Panc1 (cell line): ENCODE measurements at regions not wholly inside any gene's neighbourhood (a gene's known extent, or its start where the extent isn't known, plus 50 kb on each side); places are given as distances from the start of the nearest gene placed in this dataset.

Experiments
- TF ChIP-seq, protein P1 (sequence below), 2 experiments: IDR thresholded peaks; 2 replicates each; pipeline ENCODE4 v1.6.1; 2011 to 2012; ENCODE audit warnings: low read depth in 2 of 2, control low read depth in 1 of 2, low read length in 1 of 2, mild to moderate bottlenecking in 1 of 2, moderate library complexity in 1 of 2; ENCODE audit not compliant: insufficient read depth in 1 of 2
- TF ChIP-seq, protein P2 (sequence below): fragments of 450-650 bp; IDR thresholded peaks from 2 replicates; pipeline ENCODE4 v1.5.1; 2017; ENCODE audit warnings: mild to moderate bottlenecking

DNA sequence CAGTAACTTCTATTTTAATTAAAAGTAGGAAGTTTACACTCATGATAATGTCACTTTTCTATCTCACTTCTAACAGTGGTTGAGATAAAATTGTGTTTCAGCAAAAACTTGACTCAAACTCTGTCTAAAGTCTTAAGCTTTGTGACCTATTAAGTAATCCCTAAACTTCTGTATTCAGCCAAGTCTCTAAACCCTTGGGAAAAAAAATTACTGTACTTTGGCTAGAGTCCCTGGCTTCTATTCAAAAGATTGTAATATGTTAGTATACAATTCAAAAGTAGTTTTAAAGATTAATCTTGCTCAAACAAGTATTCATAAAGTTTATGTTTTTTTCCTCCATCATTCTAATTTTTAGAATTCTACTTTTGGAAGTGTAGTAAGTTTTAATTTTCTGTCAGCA is 1248.8 kb downstream of the UQCRFS1 start:
- TF ChIP-seq, protein P1, sequence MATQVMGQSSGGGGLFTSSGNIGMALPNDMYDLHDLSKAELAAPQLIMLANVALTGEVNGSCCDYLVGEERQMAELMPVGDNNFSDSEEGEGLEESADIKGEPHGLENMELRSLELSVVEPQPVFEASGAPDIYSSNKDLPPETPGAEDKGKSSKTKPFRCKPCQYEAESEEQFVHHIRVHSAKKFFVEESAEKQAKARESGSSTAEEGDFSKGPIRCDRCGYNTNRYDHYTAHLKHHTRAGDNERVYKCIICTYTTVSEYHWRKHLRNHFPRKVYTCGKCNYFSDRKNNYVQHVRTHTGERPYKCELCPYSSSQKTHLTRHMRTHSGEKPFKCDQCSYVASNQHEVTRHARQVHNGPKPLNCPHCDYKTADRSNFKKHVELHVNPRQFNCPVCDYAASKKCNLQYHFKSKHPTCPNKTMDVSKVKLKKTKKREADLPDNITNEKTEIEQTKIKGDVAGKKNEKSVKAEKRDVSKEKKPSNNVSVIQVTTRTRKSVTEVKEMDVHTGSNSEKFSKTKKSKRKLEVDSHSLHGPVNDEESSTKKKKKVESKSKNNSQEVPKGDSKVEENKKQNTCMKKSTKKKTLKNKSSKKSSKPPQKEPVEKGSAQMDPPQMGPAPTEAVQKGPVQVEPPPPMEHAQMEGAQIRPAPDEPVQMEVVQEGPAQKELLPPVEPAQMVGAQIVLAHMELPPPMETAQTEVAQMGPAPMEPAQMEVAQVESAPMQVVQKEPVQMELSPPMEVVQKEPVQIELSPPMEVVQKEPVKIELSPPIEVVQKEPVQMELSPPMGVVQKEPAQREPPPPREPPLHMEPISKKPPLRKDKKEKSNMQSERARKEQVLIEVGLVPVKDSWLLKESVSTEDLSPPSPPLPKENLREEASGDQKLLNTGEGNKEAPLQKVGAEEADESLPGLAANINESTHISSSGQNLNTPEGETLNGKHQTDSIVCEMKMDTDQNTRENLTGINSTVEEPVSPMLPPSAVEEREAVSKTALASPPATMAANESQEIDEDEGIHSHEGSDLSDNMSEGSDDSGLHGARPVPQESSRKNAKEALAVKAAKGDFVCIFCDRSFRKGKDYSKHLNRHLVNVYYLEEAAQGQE (IDR thresholded peaks at IDR 0.05; ENCODE audit: insufficient read depth in 1 of 2, low read depth in 2 of 2, low read length in 1 of 2) = no peak
- TF ChIP-seq, protein P2, sequence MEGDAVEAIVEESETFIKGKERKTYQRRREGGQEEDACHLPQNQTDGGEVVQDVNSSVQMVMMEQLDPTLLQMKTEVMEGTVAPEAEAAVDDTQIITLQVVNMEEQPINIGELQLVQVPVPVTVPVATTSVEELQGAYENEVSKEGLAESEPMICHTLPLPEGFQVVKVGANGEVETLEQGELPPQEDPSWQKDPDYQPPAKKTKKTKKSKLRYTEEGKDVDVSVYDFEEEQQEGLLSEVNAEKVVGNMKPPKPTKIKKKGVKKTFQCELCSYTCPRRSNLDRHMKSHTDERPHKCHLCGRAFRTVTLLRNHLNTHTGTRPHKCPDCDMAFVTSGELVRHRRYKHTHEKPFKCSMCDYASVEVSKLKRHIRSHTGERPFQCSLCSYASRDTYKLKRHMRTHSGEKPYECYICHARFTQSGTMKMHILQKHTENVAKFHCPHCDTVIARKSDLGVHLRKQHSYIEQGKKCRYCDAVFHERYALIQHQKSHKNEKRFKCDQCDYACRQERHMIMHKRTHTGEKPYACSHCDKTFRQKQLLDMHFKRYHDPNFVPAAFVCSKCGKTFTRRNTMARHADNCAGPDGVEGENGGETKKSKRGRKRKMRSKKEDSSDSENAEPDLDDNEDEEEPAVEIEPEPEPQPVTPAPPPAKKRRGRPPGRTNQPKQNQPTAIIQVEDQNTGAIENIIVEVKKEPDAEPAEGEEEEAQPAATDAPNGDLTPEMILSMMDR = no peak
